ENCODE measurements at regions not wholly inside any gene's neighbourhood (a gene's known extent, or its start where the extent isn't known, plus 50 kb on each side); places are given as distances from the start of the nearest gene placed in this dataset.

- ChIA-PET CTCF (interaction anchor here (0.9 kb wide), 1 partner anchor 33 kb away, joined by 3 read pairs; no protein-coding TSS in a partner anchor), POLR2A (no interaction called here)
- Histone ChIP-seq H3K9me3 (ENCODE audit: control extremely low read depth in 1 of 3, control insufficient read depth in 2 of 3, insufficient read depth in 1 of 3, low read length in 2 of 3) (peaks cover 0 to 10% (median 0%) of the 10 kb centered on the region in 3 donors), H3K4me1 (ENCODE audit: control insufficient read depth in 2 of 2, insufficient read depth in 2 of 2, low read length in 2 of 2) (no peaks in the 10 kb centered on the region), H2AFZ (ENCODE audit: insufficient read depth, low read depth, low read length, poor library complexity, severe bottlenecking) (no peak overlapping the region), H4K20me1 (ENCODE audit: control insufficient read depth, insufficient read depth, low read length, poor library complexity, severe bottlenecking) (no peaks in the 10 kb centered on the region), H3K79me2 (ENCODE audit: control insufficient read depth, insufficient read depth, low read length) (no peaks in the 10 kb centered on the region), H3K27ac (ENCODE audit: low read length in 2 of 2) (no peak overlapping the region), H3K4me2 (replicated peaks; ENCODE audit: low read depth, low read length, poor library complexity, severe bottlenecking) (no peak overlapping the region), H3K4me3 (ENCODE audit: control extremely low read depth in 1 of 5, extremely low read depth in 1 of 5, insufficient read depth in 1 of 5, low read depth in 2 of 5, low read length in 4 of 5) (no peak overlapping the region), H3K9ac (ENCODE audit: low read length) (no peak overlapping the region), H3K27me3 (replicated peaks in 1 of 4; ENCODE audit: control extremely low read depth in 1 of 4, control insufficient read depth in 3 of 4, insufficient read depth in 4 of 4, low read length in 3 of 4) (peaks cover 0 to 7% (median 0%) of the 10 kb centered on the region in 4 experiments), H3K36me3 (replicated peaks in 1 of 2; ENCODE audit: control extremely low read depth in 1 of 2, control insufficient read depth in 1 of 2, extremely low read depth in 1 of 2, insufficient read depth in 2 of 2, low read length in 1 of 2) (no peaks in the 10 kb centered on the region)
- H3K4me3 Mint-ChIP-seq: no peak overlapping the region
- H3K9me3 Mint-ChIP-seq (ENCODE audit: insufficient read depth): no peaks in the 10 kb centered on the region
- peaks cover 8% of the 10 kb centered on the region for H3K27me3 Mint-ChIP-seq
- TF ChIP-seq CTCF (IDR thresholded peaks at IDR 0.05): no peak
- no peak overlapping the region for H3K27ac Mint-ChIP-seq
- WGBS (ENCODE audit: insufficient coverage): 0% methylated on average over 1 of the region's 3 CpGs
- ATAC-seq (ENCODE audit: low read depth): no peak
- intact Hi-C loops (cut with micrococcal nuclease): no loop called here
- no peak for DNase-seq
- H3K4me1 Mint-ChIP-seq: no peaks in the 10 kb centered on the region
These were observed 83.9 kb upstream of the ITGB1 start for GRCh38 chr10:33041783-33042437.

- Mint-ChIP-seq H3K27me3 (peaks cover 8% of the 10 kb centered on the region), H3K9me3 (ENCODE audit: insufficient read depth) (no peaks in the 10 kb centered on the region), H3K4me3 (no peak overlapping the region), H3K4me1 (no peaks in the 10 kb centered on the region), H3K27ac (no peak overlapping the region)
- H3K9me3 ChIP-seq (ENCODE audit: control extremely low read depth in 1 of 3, control insufficient read depth in 2 of 3, insufficient read depth in 1 of 3, low read length in 2 of 3): peaks cover 0 to 14% (median 0%) of the 10 kb centered on the region in 3 donors
- intact Hi-C loops (cut with micrococcal nuclease): no loop called here
- no peak overlapping the region for H2AFZ ChIP-seq (ENCODE audit: insufficient read depth, low read depth, low read length, poor library complexity, severe bottlenecking)
- no peak overlapping the region for H3K4me2 ChIP-seq (replicated peaks; ENCODE audit: low read depth, low read length, poor library complexity, severe bottlenecking)
- no peak overlapping the region for H3K4me3 ChIP-seq (ENCODE audit: control extremely low read depth in 1 of 5, extremely low read depth in 1 of 5, insufficient read depth in 1 of 5, low read depth in 2 of 5, low read length in 4 of 5)
- CTCF ChIA-PET: no interaction called here
- TF ChIP-seq EZH2 (IDR thresholded peaks at IDR 0.05; ENCODE audit: borderline replicate concordance, insufficient read depth, low read depth, low read length, poor library complexity, severe bottlenecking): no peak
- no peak for TF ChIP-seq CTCF (IDR thresholded peaks at IDR 0.05)
- no peak overlapping the region for H3K9ac ChIP-seq (ENCODE audit: low read length)
- H4K20me1 ChIP-seq (ENCODE audit: control insufficient read depth, insufficient read depth, low read length, poor library complexity, severe bottlenecking): no peaks in the 10 kb centered on the region
- DNase-seq (no peak), ATAC-seq (ENCODE audit: low read depth) (no peak)
- no peak overlapping the region for H3K27ac ChIP-seq (ENCODE audit: low read length in 2 of 2)
- H3K4me1 ChIP-seq (ENCODE audit: control insufficient read depth in 2 of 2, insufficient read depth in 2 of 2, low read length in 2 of 2): no peaks in the 10 kb centered on the region
- peaks cover 0 to 7% (median 0%) of the 10 kb centered on the region in 4 experiments for H3K27me3 ChIP-seq (replicated peaks in 1 of 4; ENCODE audit: control extremely low read depth in 1 of 4, control insufficient read depth in 3 of 4, insufficient read depth in 4 of 4, low read length in 3 of 4)
- H3K79me2 ChIP-seq (ENCODE audit: control insufficient read depth, insufficient read depth, low read length): no peaks in the 10 kb centered on the region
- POLR2A ChIA-PET: no interaction called here
- H3K36me3 ChIP-seq (replicated peaks in 1 of 2; ENCODE audit: control extremely low read depth in 1 of 2, control insufficient read depth in 1 of 2, extremely low read depth in 1 of 2, insufficient read depth in 2 of 2, low read length in 1 of 2): no peaks in the 10 kb centered on the region
- WGBS (ENCODE audit: insufficient coverage): no CpG with 5 or more reads among the region's 1 CpG
These were observed 82.4 kb upstream of the ITGB1 start for GRCh38 chr10:33040436-33040835.

All from B cell (primary cell).